Gastrocnemius medialis (tissue), 4 donors: ENCODE measurements at regions not wholly inside any gene's neighbourhood (a gene's known extent, or its start where the extent isn't known, plus 50 kb on each side); places are given as distances from the start of the nearest gene placed in this dataset.

Experiments
- POLR2A ChIP-seq, 2 donors: fragments of 450-650 bp; IDR thresholded peaks; one replicate each; pipeline ENCODE4 v1.6.1; 2017; ENCODE audit warnings: antibody characterized with exemption in 2 of 2, mild to moderate bottlenecking in 2 of 2, moderate library complexity in 2 of 2
- TF ChIP-seq, protein P1 (sequence below), 5 experiments: fragments of 450-650 bp in 3 of 5; fragments of 200-600 bp in 2 of 5; sonication (generic) in 2 of 5; IDR thresholded peaks in 4 of 5; conservative IDR thresholded peaks in 1 of 5; 1 replicate in 4 of 5; 2 replicates in 1 of 5; pipeline ENCODE4 v1.5.1; 2016 to 2019; ENCODE audit warnings: antibody characterized with exemption in 5 of 5, mild to moderate bottlenecking in 3 of 5, moderate library complexity in 3 of 5

DNA sequence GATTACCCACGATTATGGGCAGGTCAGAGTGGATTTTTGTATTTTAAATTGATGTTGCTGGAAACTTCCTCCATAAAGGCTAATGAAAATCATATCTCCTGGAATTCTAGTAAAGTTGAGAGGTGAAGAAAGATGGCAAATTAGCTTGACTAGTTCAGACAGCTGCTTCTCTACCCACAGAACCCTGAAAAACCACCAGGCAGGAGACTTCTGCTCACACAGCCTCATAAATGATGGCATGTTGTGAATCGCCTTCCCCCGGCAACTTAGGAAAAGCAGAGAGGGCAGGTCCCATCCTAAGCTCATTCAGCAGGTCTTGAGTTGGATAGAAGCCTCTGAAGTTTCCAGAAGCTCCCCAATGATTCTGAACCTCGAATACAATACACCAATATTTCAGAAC, 87.6 kb upstream of the SLC7A1 start:
- TF ChIP-seq POLR2A (IDR thresholded peaks at IDR 0.05): no peak
- TF ChIP-seq, protein P1, sequence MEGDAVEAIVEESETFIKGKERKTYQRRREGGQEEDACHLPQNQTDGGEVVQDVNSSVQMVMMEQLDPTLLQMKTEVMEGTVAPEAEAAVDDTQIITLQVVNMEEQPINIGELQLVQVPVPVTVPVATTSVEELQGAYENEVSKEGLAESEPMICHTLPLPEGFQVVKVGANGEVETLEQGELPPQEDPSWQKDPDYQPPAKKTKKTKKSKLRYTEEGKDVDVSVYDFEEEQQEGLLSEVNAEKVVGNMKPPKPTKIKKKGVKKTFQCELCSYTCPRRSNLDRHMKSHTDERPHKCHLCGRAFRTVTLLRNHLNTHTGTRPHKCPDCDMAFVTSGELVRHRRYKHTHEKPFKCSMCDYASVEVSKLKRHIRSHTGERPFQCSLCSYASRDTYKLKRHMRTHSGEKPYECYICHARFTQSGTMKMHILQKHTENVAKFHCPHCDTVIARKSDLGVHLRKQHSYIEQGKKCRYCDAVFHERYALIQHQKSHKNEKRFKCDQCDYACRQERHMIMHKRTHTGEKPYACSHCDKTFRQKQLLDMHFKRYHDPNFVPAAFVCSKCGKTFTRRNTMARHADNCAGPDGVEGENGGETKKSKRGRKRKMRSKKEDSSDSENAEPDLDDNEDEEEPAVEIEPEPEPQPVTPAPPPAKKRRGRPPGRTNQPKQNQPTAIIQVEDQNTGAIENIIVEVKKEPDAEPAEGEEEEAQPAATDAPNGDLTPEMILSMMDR (IDR thresholded peaks at IDR 0.05 in 4 of 5, conservative IDR thresholded peaks at IDR 0.05 in 1 of 5): no peak
